Transverse colon (tissue), 4 donors: ENCODE measurements at regions not wholly inside any gene's neighbourhood (a gene's known extent, or its start where the extent isn't known, plus 50 kb on each side); places are given as distances from the start of the nearest gene placed in this dataset.
"Not testable (repeated sequence)": the region's sequence is repeated elsewhere in the genome, so short reads cannot be mapped to it uniquely, and the experiment has no call there.

Experiments used
- DNase-seq: peaks from one replicate; pipeline ENCODE4 v3.0.0-alpha.2; 2019
- H3K27ac ChIP-seq, 4 donors: fragments of 200-600 bp; sonication (generic); 2 replicates each; pipeline ENCODE4 v1.5.1; 2016 to 2018; ENCODE audit warnings: inconsistent platforms in 4 of 4
- H3K27me3 ChIP-seq: fragments of 200-600 bp; sonication (generic); 2 replicates; pipeline ENCODE4 v1.5.1; 2017; ENCODE audit warnings: inconsistent platforms
- H3K36me3 ChIP-seq, 4 donors: fragments of 200-600 bp; sonication (generic); 2 replicates each; pipeline ENCODE4 v1.5.1; 2017 to 2019; ENCODE audit warnings: inconsistent platforms in 4 of 4
- H3K4me1 ChIP-seq, 4 donors: fragments of 200-600 bp; sonication (generic); 2 replicates each; pipeline ENCODE4 v1.5.1; 2017 to 2020; ENCODE audit warnings: inconsistent platforms in 4 of 4
- H3K4me3 ChIP-seq, 4 donors: fragments of 200-600 bp; sonication (generic); 1 replicate in 1 of 4; 2 replicates in 3 of 4; pipeline versions ENCODE4 v1.5.1 to v1.6.1; 2017 to 2019; ENCODE audit warnings: inconsistent platforms in 4 of 4
- H3K9me3 ChIP-seq, 2 donors: fragments of 200-600 bp; sonication (generic); 2 replicates each; pipeline ENCODE4 v1.5.1; 2017 to 2019; ENCODE audit warnings: inconsistent platforms in 2 of 2
- EP300 ChIP-seq: sonication (generic); formaldehyde crosslinking; IDR thresholded peaks from one replicate; pipeline ENCODE4 v1.6.1; 2017; ENCODE audit warnings: antibody characterized with exemption, low read depth
- POLR2A ChIP-seq: fragments of 450-650 bp; IDR thresholded peaks from one replicate; pipeline ENCODE4 v1.6.1; 2016; ENCODE audit warnings: antibody characterized with exemption, mild to moderate bottlenecking, moderate library complexity
- POLR2AphosphoS5 ChIP-seq, 3 donors: sonication (generic); formaldehyde crosslinking; IDR thresholded peaks; one replicate each; pipeline ENCODE4 v1.6.1; 2016; ENCODE audit warnings: antibody characterized with exemption in 3 of 3
- WGBS, 2 donors: methylation state at CpG; one replicate each; pipeline ENCODE4 v1.1.5; 2018; ENCODE audit warnings: low coverage in 1 of 2; 5-methylcytosine and 5-hydroxymethylcytosine counted together
- in situ Hi-C, 4 donors: fragments of 200-750 bp; cut with MboI; loops; one replicate each; pipeline versions ENCODE4 v1.15.0 to v1.15.1; 2017; ENCODE audit warnings: low sequenced_read_pairs in 3 of 4, low pct_ligation_motif_present in 1 of 4, low pct_unique_long_range_greater_than_20kb in 1 of 4
- intact Hi-C: fragments of 100-400 bp; cut with DNase I; formaldehyde crosslinking; loops from one replicate; pipeline ENCODE4 v1.15.1; 2023; ENCODE audit warnings: low total_unique reads
- TF ChIP-seq, protein P1 (sequence below), 5 experiments: fragments of 200-600 bp in 3 of 5; fragments of 450-650 bp in 2 of 5; sonication (generic) in 3 of 5; IDR thresholded peaks; 1 replicate in 2 of 5; 2 replicates in 3 of 5; pipeline ENCODE4 v1.5.1; 2016 to 2017; ENCODE audit warnings: antibody characterized with exemption in 5 of 5, inconsistent platforms in 3 of 5, mild to moderate bottlenecking in 2 of 5, moderate library complexity in 1 of 5

DNA sequence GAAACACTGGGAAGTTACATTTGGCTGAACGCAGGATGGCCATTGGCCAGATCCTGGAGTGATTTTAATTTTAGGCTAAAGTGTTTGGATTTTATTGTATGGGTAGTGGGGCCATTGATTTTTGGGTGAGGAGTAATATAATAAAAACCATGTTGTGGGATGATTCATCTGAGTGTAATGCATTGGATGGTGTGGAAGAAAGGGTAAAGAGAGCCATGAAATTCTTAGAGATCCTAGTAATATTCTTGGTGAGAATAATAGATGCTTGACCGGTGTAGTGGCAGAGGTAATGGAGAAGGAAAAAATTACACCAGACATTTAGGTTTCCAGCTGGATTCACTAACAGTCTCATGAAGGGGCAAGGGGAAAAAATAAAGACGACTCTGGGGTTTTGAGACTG, 158.1 kb downstream of the NPR3 start:
- H3K9me3 ChIP-seq = peaks cover 0 to 5% of the 10 kb centered on the region in 2 donors
- H3K36me3 ChIP-seq = no peaks in the 10 kb centered on the region
- no peaks in the 10 kb centered on the region for H3K27me3 ChIP-seq
- no peak overlapping the region for H3K27ac ChIP-seq
- DNase-seq = no peak
- H3K4me1 ChIP-seq = no peaks in the 10 kb centered on the region
- TF ChIP-seq POLR2A (no peak), POLR2AphosphoS5 (IDR thresholded peaks at IDR 0.05) (no peak), EP300 (no peak)
- TF ChIP-seq, protein P1, sequence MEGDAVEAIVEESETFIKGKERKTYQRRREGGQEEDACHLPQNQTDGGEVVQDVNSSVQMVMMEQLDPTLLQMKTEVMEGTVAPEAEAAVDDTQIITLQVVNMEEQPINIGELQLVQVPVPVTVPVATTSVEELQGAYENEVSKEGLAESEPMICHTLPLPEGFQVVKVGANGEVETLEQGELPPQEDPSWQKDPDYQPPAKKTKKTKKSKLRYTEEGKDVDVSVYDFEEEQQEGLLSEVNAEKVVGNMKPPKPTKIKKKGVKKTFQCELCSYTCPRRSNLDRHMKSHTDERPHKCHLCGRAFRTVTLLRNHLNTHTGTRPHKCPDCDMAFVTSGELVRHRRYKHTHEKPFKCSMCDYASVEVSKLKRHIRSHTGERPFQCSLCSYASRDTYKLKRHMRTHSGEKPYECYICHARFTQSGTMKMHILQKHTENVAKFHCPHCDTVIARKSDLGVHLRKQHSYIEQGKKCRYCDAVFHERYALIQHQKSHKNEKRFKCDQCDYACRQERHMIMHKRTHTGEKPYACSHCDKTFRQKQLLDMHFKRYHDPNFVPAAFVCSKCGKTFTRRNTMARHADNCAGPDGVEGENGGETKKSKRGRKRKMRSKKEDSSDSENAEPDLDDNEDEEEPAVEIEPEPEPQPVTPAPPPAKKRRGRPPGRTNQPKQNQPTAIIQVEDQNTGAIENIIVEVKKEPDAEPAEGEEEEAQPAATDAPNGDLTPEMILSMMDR (IDR thresholded peaks at IDR 0.05) = no peak
- intact Hi-C loops (no loop called here), in situ Hi-C loops (no loop called here)
- H3K4me3 ChIP-seq = no peak overlapping the region
- 83% methylated on average over 3 of the region's 3 CpGs for WGBS, 2 donors

DNA sequence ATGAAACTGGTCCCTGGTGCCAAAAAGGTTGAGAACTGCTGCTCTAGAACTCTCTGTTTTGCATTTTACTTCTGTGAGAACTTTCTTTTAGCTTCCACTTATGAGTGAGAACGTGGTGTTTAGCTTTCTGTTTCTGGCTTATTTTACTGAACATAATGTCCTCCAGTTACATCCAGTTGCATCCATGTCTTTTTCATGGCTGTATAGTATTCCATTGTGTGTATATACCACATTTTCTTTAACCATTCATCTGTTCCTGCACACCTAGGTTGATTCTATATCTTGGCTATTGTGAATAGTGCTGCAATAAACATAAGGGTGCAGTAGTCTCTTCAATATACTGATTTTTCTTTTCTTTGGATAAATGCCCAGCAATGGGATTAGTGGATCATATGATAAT, 165.7 kb downstream of the NPR3 start:
- no peaks in the 10 kb centered on the region for H3K36me3 ChIP-seq
- in situ Hi-C loops (no loop called here), intact Hi-C loops (no loop called here)
- WGBS, 2 donors = 29% methylated on average over 1 of the region's 1 CpG
- DNase-seq = no peak
- peaks cover 0 to 12% of the 10 kb centered on the region in 2 donors for H3K9me3 ChIP-seq
- H3K4me1 ChIP-seq = no peaks in the 10 kb centered on the region
- H3K4me3 ChIP-seq = no peak overlapping the region
- TF ChIP-seq POLR2A = no peak
- TF ChIP-seq, protein P1 (IDR thresholded peaks at IDR 0.05) = no peak
- no peak for TF ChIP-seq POLR2AphosphoS5 (IDR thresholded peaks at IDR 0.05)
- no peak for TF ChIP-seq EP300
- no peak overlapping the region for H3K27ac ChIP-seq
- no peaks in the 10 kb centered on the region for H3K27me3 ChIP-seq

DNA sequence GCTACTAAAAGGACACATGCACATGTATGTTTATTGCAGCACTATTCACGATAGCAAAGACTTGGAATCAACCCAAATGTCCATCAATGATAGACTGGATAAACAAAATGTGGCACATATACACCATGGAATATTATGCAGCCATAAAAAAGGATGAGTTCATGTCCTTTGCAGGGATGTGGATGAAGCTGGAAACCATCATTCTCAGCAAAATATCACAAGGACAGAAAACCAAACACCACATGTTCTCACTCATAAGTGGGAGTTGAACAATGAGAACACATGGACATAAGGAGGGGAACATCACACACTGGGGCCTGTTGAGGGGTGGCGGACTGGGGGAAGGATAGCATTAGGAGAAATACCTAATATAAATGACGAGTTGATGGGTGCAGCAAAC, 168.2 kb downstream of the NPR3 start:
- H3K27ac ChIP-seq, H3K36me3 ChIP-seq, in situ Hi-C loops, intact Hi-C loops, DNase-seq, H3K27me3 ChIP-seq, H3K4me1 ChIP-seq, H3K4me3 ChIP-seq: not testable (repeated sequence)
- WGBS, 2 donors = 66 to 67% methylated on average over 3 of the region's 3 CpGs
- H3K9me3 ChIP-seq = peaks cover 0 to 11% of the 10 kb centered on the region in 2 donors

DNA sequence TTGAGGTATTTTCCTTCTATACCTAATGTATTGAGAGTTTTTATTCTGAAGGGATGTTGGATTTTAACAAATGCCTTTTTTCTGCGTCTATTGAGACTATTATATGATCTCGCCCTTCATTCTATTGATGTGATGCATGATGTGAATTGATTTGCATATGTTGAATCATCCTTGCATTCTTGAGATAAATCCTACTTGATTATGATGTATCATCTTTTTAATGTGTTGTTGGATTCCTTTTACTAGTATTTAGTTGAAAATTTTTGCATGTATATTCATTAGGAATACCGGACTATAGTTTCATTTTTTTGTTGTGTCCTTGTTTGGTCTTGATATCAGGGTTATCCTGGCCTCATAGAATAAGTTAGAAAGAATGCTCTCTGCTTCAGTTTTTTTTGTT, 169.7 kb downstream of the NPR3 start:
- intact Hi-C loops (no loop called here), in situ Hi-C loops (no loop called here)
- no peaks in the 10 kb centered on the region for H3K36me3 ChIP-seq
- peaks cover 0 to 11% of the 10 kb centered on the region in 2 donors for H3K9me3 ChIP-seq
- 51 to 62% methylated on average over 3 of the region's 3 CpGs for WGBS, 2 donors
- H3K27me3 ChIP-seq = no peaks in the 10 kb centered on the region
- DNase-seq = no peak
- H3K27ac ChIP-seq = no peak overlapping the region
- no peak overlapping the region for H3K4me3 ChIP-seq
- TF ChIP-seq POLR2A (no peak), EP300 (no peak), POLR2AphosphoS5 (IDR thresholded peaks at IDR 0.05) (no peak)
- TF ChIP-seq, protein P1 (IDR thresholded peaks at IDR 0.05) = no peak
- H3K4me1 ChIP-seq = no peaks in the 10 kb centered on the region

DNA sequence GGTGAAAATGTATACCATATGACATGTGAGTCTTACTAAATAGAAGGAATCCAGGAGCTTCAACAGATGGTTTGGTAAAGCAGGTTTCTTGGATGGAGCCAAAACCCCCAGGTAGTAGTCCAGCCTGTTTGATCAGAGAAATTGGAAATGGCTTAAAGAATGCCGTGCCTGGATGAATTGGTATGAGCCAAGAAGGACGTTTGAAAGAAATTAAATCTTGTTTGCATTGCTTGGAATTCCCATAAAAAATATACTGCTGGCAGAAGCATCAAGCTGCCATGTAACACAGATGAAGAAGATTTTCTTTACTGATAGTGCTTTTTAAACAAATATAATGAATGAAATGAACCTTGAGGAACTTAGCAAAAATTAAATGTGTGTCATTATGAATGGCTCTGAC, 176.3 kb downstream of the NPR3 start:
- peaks cover 0 to 4% of the 10 kb centered on the region in 2 donors for H3K9me3 ChIP-seq
- no peaks in the 10 kb centered on the region for H3K36me3 ChIP-seq
- H3K27ac ChIP-seq = no peak overlapping the region
- no peaks in the 10 kb centered on the region for H3K4me1 ChIP-seq
- intact Hi-C loops = no loop called here
- DNase-seq = no peak
- no peaks in the 10 kb centered on the region for H3K27me3 ChIP-seq
- 14 to 45% methylated on average over 2 of the region's 2 CpGs for WGBS, 2 donors
- TF ChIP-seq, protein P1 (IDR thresholded peaks at IDR 0.05) = no peak
- TF ChIP-seq POLR2AphosphoS5 (IDR thresholded peaks at IDR 0.05) (no peak), EP300 (no peak), POLR2A (no peak)
- in situ Hi-C loops = no loop called here
- no peak overlapping the region for H3K4me3 ChIP-seq
